HCT116 (cell line): ENCODE measurements at regions not wholly inside any gene's neighbourhood (a gene's known extent, or its start where the extent isn't known, plus 50 kb on each side); places are given as distances from the start of the nearest gene placed in this dataset.

Experiments used
- ATAC-seq: fragments of 200-7000 bp; cut with Tn5 transposase; 2 replicates; pipeline ENCODE4 v1.9.1; 2020; ENCODE audit warnings: mild to moderate bottlenecking, moderate library complexity
- BruUV-seq: library from RNA; stranded (reverse); fragments of 400-500 nt; replicated peaks from 2 replicates; lab custom pipeline; 2021; lab: Mats Ljungman, UMichigan
- CTCF ChIA-PET: fragments of 300-600 bp; sonication (Branson Sonifier 250); formaldehyde crosslinking; loops from one replicate; lab custom pipeline; 2021; ENCODE audit warnings: antibody characterized with exemption; lab: Charles Lee
- POLR2A ChIA-PET: fragments of 300-600, 350-600 bp; sonication (Branson Sonifier 250); formaldehyde crosslinking; loops from one replicate; lab custom pipeline; 2021; ENCODE audit warnings: antibody characterized with exemption; lab: Charles Lee
- RAD21 ChIA-PET, 2 experiments: fragments of 300-600 bp; sonication (Branson Sonifier 250); formaldehyde crosslinking; loops; one replicate each; lab custom pipeline; 2023; ENCODE audit warnings: low total read pairs in 2 of 2; ENCODE audit not compliant: uncharacterized antibody in 2 of 2, unreplicated experiment in 2 of 2, low non-redundant PET in 1 of 2; lab: Charles Lee
- DNase-seq: peaks from one replicate; pipeline ENCODE4 v3.0.0-alpha.2; 2010; ENCODE audit warnings: low read depth, low spot score
- H2AFZ ChIP-seq: fragments of 200-600 bp; shearing (Covaris generic), sonication (generic); 2 replicates; pipeline ENCODE4 v1.6.1; 2017; ENCODE audit warnings: low read depth, mixed run types, mixed read lengths, antibody characterized with exemption, low read length; ENCODE audit not compliant: poor library complexity, severe bottlenecking
- H3K27ac ChIP-seq: 2 replicates; pipeline ENCODE4 v1.5.1; 2012; ENCODE audit warnings: low read depth, low read length
- H3K27me3 ChIP-seq: fragments of 200-600 bp; sonication (generic); 2 replicates; pipeline ENCODE4 v1.6.1; 2016; ENCODE audit warnings: mixed run types, low read length, mixed read lengths; ENCODE audit not compliant: insufficient read depth
- H3K36me3 ChIP-seq, 2 experiments: fragments of 200-500 bp in 1 of 2; fragments of 200-600 bp in 1 of 2; sonication (Bioruptor generic) in 1 of 2; sonication (generic) in 1 of 2; 2 replicates each; pipeline versions ENCODE4 v1.5.1 to v1.6.1; 2014 to 2016; ENCODE audit warnings: low read length in 2 of 2, inconsistent platforms in 1 of 2, mixed read lengths in 1 of 2, mixed run types in 1 of 2; ENCODE audit not compliant: insufficient read depth in 2 of 2, control insufficient read depth in 1 of 2
- H3K4me1 ChIP-seq, 2 experiments: fragments of 200-600 bp in 1 of 2; sonication (generic) in 1 of 2; 2 replicates each; pipeline versions ENCODE4 v1.5.1 to v1.6.1; 2012 to 2017; ENCODE audit warnings: low read length in 2 of 2, inconsistent platforms in 1 of 2, mild to moderate bottlenecking in 1 of 2, mixed read lengths in 1 of 2, mixed run types in 1 of 2, moderate library complexity in 1 of 2; ENCODE audit not compliant: insufficient read depth in 2 of 2, control insufficient read depth in 1 of 2
- H3K4me2 ChIP-seq: fragments of 200-600 bp; sonication (generic); 2 replicates; pipeline ENCODE4 v1.6.1; 2017; ENCODE audit warnings: mixed run types, low read length, mixed read lengths
- H3K4me3 ChIP-seq, 2 experiments: fragments of 200-600 bp in 1 of 2; sonication (generic) in 1 of 2; replicated peaks in 1 of 2; 2 replicates each; pipeline ENCODE4 v1.5.1; 2011 to 2016; ENCODE audit warnings: low read length in 2 of 2, control low read depth in 1 of 2, low read depth in 1 of 2, mild to moderate bottlenecking in 1 of 2, mixed read lengths in 1 of 2, mixed run types in 1 of 2
- H3K79me2 ChIP-seq: fragments of 200-600 bp; sonication (generic); 2 replicates; pipeline ENCODE4 v1.6.1; 2017; ENCODE audit warnings: mild to moderate bottlenecking, mixed run types, low read length, moderate library complexity, mixed read lengths; ENCODE audit not compliant: insufficient read depth
- H3K9ac ChIP-seq: fragments of 200-600 bp; sonication (generic); 2 replicates; pipeline ENCODE4 v1.6.1; 2016; ENCODE audit warnings: low read length, mixed read lengths
- H3K9me2 ChIP-seq: fragments of 200-600 bp; sonication (generic), shearing (Covaris generic); 2 replicates; pipeline ENCODE4 v1.6.1; 2017; ENCODE audit warnings: mixed run types, mild to moderate bottlenecking, moderate library complexity; ENCODE audit not compliant: insufficient read depth
- H3K9me3 ChIP-seq, 2 experiments: fragments of 200-500 bp in 1 of 2; fragments of 200-600 bp in 1 of 2; sonication (Bioruptor generic) in 1 of 2; sonication (generic) in 1 of 2; 2 replicates each; pipeline ENCODE4 v1.6.1; 2014 to 2017; ENCODE audit warnings: low read length in 2 of 2, mixed read lengths in 2 of 2, inconsistent platforms in 1 of 2, low read depth in 1 of 2, mild to moderate bottlenecking in 1 of 2, mixed run types in 1 of 2, moderate library complexity in 1 of 2; ENCODE audit not compliant: control insufficient read depth in 1 of 2, insufficient read depth in 1 of 2
- H4K20me1 ChIP-seq: fragments of 200-600 bp; sonication (generic), shearing (Covaris generic); 2 replicates; pipeline ENCODE4 v1.6.1; 2017; ENCODE audit warnings: mixed run types, mild to moderate bottlenecking, moderate library complexity; ENCODE audit not compliant: insufficient read depth
- ATF3 ChIP-seq: IDR thresholded peaks from 2 replicates; pipeline ENCODE4 v1.6.1; 2012
- CBX3 ChIP-seq: IDR thresholded peaks from 2 replicates; pipeline ENCODE4 v1.6.1; 2012; ENCODE audit warnings: low read depth
- CTCF ChIP-seq, 3 experiments: fragments of 200-600 bp in 1 of 3; sonication (generic) in 1 of 3; IDR thresholded peaks in 2 of 3; conservative IDR thresholded peaks in 1 of 3; 2 replicates each; pipeline ENCODE4 v1.5.1; 2012 to 2017; ENCODE audit warnings: low read depth in 2 of 3, low read length in 2 of 3, antibody characterized with exemption in 1 of 3, borderline replicate concordance in 1 of 3, control low read depth in 1 of 3, mild to moderate bottlenecking in 1 of 3, mixed read lengths in 1 of 3, mixed run types in 1 of 3, moderate library complexity in 1 of 3; ENCODE audit not compliant: insufficient read depth in 1 of 3
- EGR1 ChIP-seq: IDR thresholded peaks from 2 replicates; pipeline ENCODE4 v1.6.1; 2012; ENCODE audit warnings: low read depth
- ELF1 ChIP-seq: IDR thresholded peaks from 2 replicates; pipeline ENCODE4 v1.6.1; 2012; ENCODE audit warnings: low read depth, borderline replicate concordance
- EZH2phosphoT487 ChIP-seq: fragments of 200-600 bp; IDR thresholded peaks from 2 replicates; pipeline ENCODE4 v1.6.1; 2018; ENCODE audit warnings: antibody characterized with exemption, borderline replicate concordance
- FOSL1 ChIP-seq: IDR thresholded peaks from 2 replicates; pipeline ENCODE4 v1.6.1; 2012; ENCODE audit warnings: low read depth
- JUND ChIP-seq: IDR thresholded peaks from 2 replicates; pipeline ENCODE4 v1.6.1; 2012
- MAX ChIP-seq: IDR thresholded peaks from 2 replicates; pipeline ENCODE4 v1.6.1; 2012
- RAD21 ChIP-seq: IDR thresholded peaks from 2 replicates; pipeline ENCODE4 v1.6.1; 2012; ENCODE audit warnings: low read depth, mild to moderate bottlenecking
- SIN3A ChIP-seq: IDR thresholded peaks from 2 replicates; pipeline ENCODE4 v1.6.1; 2012; ENCODE audit warnings: low read depth
- SP1 ChIP-seq: IDR thresholded peaks from 2 replicates; pipeline ENCODE4 v1.6.1; 2012; ENCODE audit warnings: low read depth
- SRF ChIP-seq: IDR thresholded peaks from 2 replicates; pipeline ENCODE4 v1.6.1; 2012; ENCODE audit warnings: low read depth
- TCF7L2 ChIP-seq: IDR thresholded peaks from 2 replicates; pipeline ENCODE4 v1.7.0; 2011; ENCODE audit warnings: borderline replicate concordance, inconsistent platforms; ENCODE audit not compliant: insufficient read depth, insufficient read length; ENCODE audit errors: extremely low read depth
- YY1 ChIP-seq: IDR thresholded peaks from 2 replicates; pipeline ENCODE4 v1.6.1; 2011; ENCODE audit warnings: low read length, low read depth, moderate library complexity, mild to moderate bottlenecking; ENCODE audit not compliant: insufficient replicate concordance; ENCODE audit errors: extremely low read depth
- ZBTB33 ChIP-seq: IDR thresholded peaks from 2 replicates; pipeline ENCODE4 v1.6.1; 2011; ENCODE audit warnings: mild to moderate bottlenecking, low read length, moderate library complexity; ENCODE audit not compliant: insufficient replicate concordance; ENCODE audit errors: extremely low read depth
- ZFX ChIP-seq: fragments of 450-650 bp; IDR thresholded peaks from 2 replicates; pipeline ENCODE4 v1.6.1; 2017
- ZNF274 ChIP-seq: fragments of 200-500 bp; sonication (Bioruptor generic); IDR thresholded peaks from 2 replicates; pipeline ENCODE4 v1.6.1; 2014; ENCODE audit warnings: mild to moderate bottlenecking, low read depth, low read length, inconsistent platforms
- intact Hi-C: fragments of 100-400 bp; cut with micrococcal nuclease; formaldehyde crosslinking; loops from 2 replicates; pipeline ENCODE4 v1.10.0; 2022

GRCh38 chr9:26727471-26727870 is 165.1 kb downstream of the CAAP1 start (continued):
- TF ChIP-seq CBX3 (no peak), SIN3A (no peak), CTCF (IDR thresholded peaks at IDR 0.05 in 2 of 3, conservative IDR thresholded peaks at IDR 0.05 in 1 of 3; ENCODE audit: borderline replicate concordance in 1 of 3, insufficient read depth in 1 of 3, low read depth in 2 of 3, low read length in 2 of 3) (no peak), EGR1 (no peak)

GRCh38 chr9:26725573-26725972 is 167.0 kb downstream of the CAAP1 start:
- DNase-seq = no peak
- Histone ChIP-seq H3K36me3 (no peaks in the 10 kb centered on the region), H4K20me1 (no peaks in the 10 kb centered on the region), H3K4me3 (no peak overlapping the region), H3K79me2 (no peaks in the 10 kb centered on the region), H2AFZ (no peak overlapping the region), H3K4me2 (no peak overlapping the region), H3K9me3 (no peaks in the 10 kb centered on the region), H3K27me3 (0 out of 2 replicates have a peak, but pooled peaks cover 19% of the 10 kb centered on the region)
- POLR2A ChIA-PET = no interaction called here
- CTCF ChIA-PET = interaction anchor here (3.0 kb wide), 1 partner anchor 131 kb away, joined by 13 read pairs; no protein-coding TSS in a partner anchor
- TF ChIP-seq CBX3 (no peak), CTCF (IDR thresholded peaks at IDR 0.05 in 2 of 3, conservative IDR thresholded peaks at IDR 0.05 in 1 of 3; ENCODE audit: borderline replicate concordance in 1 of 3, insufficient read depth in 1 of 3, low read depth in 2 of 3, low read length in 2 of 3) (no peak), SRF (no peak), EGR1 (no peak), FOSL1 (no peak), RAD21 (no peak), SIN3A (no peak), ATF3 (no peak), ZFX (no peak), JUND (no peak), ELF1 (no peak), YY1 (no peak), MAX (no peak), EZH2phosphoT487 (no peak), ZBTB33 (no peak), ZNF274 (no peak), SP1 (no peak), TCF7L2 (no peak)
- TF ChIP-seq, all 23 proteins: peak for 0
- no peak for ATAC-seq
- Histone ChIP-seq H3K9me2 (no peaks in the 10 kb centered on the region), H3K27ac (no peak overlapping the region), H3K4me1 (no peaks in the 10 kb centered on the region), H3K9ac (no peak overlapping the region)
- intact Hi-C loops = no loop called here
- RAD21 ChIA-PET = no interaction called here
- BruUV-seq = no TSS peak
